OCI-LY7 (cell line): ENCODE measurements at regions not wholly inside any gene's neighbourhood (a gene's known extent, or its start where the extent isn't known, plus 50 kb on each side); places are given as distances from the start of the nearest gene placed in this dataset.

Source experiments
- BruUV-seq: library from RNA; stranded (reverse); fragments of 400-500 nt; replicated peaks from 2 replicates; lab custom pipeline; 2021; lab: Mats Ljungman, UMichigan
- CTCF ChIA-PET: fragments of 300-600 bp; sonication (Branson Sonifier 250); formaldehyde crosslinking; loops from one replicate; lab custom pipeline; 2022; ENCODE audit warnings: antibody characterized with exemption; ENCODE audit not compliant: unreplicated experiment; lab: Charles Lee
- POLR2A ChIA-PET: fragments of 300-600 bp; sonication (Branson Sonifier 250); formaldehyde crosslinking; loops from one replicate; lab custom pipeline; 2022; ENCODE audit warnings: antibody characterized with exemption; lab: Charles Lee
- DNase-seq: peaks from one replicate; pipeline ENCODE4 v3.0.0-alpha.2; 2015; ENCODE audit warnings: low spot score
- H2AFZ ChIP-seq: fragments of 200-600 bp; sonication (generic), shearing (Covaris generic); 2 replicates; pipeline ENCODE4 v1.6.1; 2014; ENCODE audit warnings: mild to moderate bottlenecking, antibody characterized with exemption, low read length, moderate library complexity
- H3K27ac ChIP-seq: fragments of 200-600 bp; sonication (generic); 2 replicates; pipeline ENCODE4 v1.5.1; 2014; ENCODE audit warnings: mixed run types, low read depth, mild to moderate bottlenecking, moderate library complexity, low read length, inconsistent platforms; ENCODE audit not compliant: poor library complexity, severe bottlenecking
- H3K36me3 ChIP-seq: fragments of 200-600 bp; sonication (generic); 2 replicates; pipeline ENCODE4 v1.6.1; 2014; ENCODE audit warnings: mild to moderate bottlenecking, antibody characterized with exemption, low read length, moderate library complexity, mixed read lengths; ENCODE audit not compliant: insufficient read depth
- H3K4me1 ChIP-seq: fragments of 200-600 bp; sonication (generic); 2 replicates; pipeline ENCODE4 v1.5.1; 2014; ENCODE audit warnings: mild to moderate bottlenecking, low read length; ENCODE audit not compliant: insufficient read depth, poor library complexity, severe bottlenecking
- H3K4me2 ChIP-seq: fragments of 200-600 bp; sonication (generic); 2 replicates; pipeline ENCODE4 v1.6.1; 2014; ENCODE audit warnings: mild to moderate bottlenecking, low read length
- H3K4me3 ChIP-seq: fragments of 200-600 bp; sonication (generic); 2 replicates; pipeline ENCODE4 v1.5.1; 2014; ENCODE audit warnings: mild to moderate bottlenecking, low read depth, low read length; ENCODE audit not compliant: poor library complexity, severe bottlenecking
- H3K79me2 ChIP-seq: fragments of 200-600 bp; sonication (generic); 2 replicates; pipeline ENCODE4 v1.6.1; 2016; ENCODE audit warnings: low read depth, mild to moderate bottlenecking, low read length, moderate library complexity, mixed read lengths; ENCODE audit not compliant: insufficient read depth
- H3K9me2 ChIP-seq: fragments of 200-600 bp; sonication (generic); 2 replicates; pipeline ENCODE4 v1.6.1; 2016; ENCODE audit warnings: mild to moderate bottlenecking, low read length, mixed read lengths; ENCODE audit not compliant: insufficient read depth
- H3K9me3 ChIP-seq: fragments of 200-600 bp; sonication (generic); 2 replicates; pipeline ENCODE4 v1.6.1; 2014; ENCODE audit warnings: mild to moderate bottlenecking, mixed run types, low read length, mixed read lengths
- H4K20me1 ChIP-seq: fragments of 200-600 bp; sonication (generic); 2 replicates; pipeline ENCODE4 v1.6.1; 2014; ENCODE audit warnings: mild to moderate bottlenecking, antibody characterized with exemption, low read length, moderate library complexity, mixed read lengths; ENCODE audit not compliant: insufficient read depth
- CTCF ChIP-seq: fragments of 200-600 bp; sonication (generic); conservative IDR thresholded peaks from 2 replicates; pipeline ENCODE4 v1.5.1; 2014; ENCODE audit warnings: mild to moderate bottlenecking, antibody characterized with exemption, low read length, moderate library complexity, mixed read lengths
- EZH2phosphoT487 ChIP-seq: fragments of 200-600 bp; sonication (generic); IDR thresholded peaks from 2 replicates; pipeline ENCODE4 v1.6.1; 2018; ENCODE audit warnings: low read depth, borderline replicate concordance, mild to moderate bottlenecking, mixed run types, antibody characterized with exemption, low read length, moderate library complexity, mixed read lengths
- intact Hi-C: fragments of 100-400 bp; cut with micrococcal nuclease; formaldehyde crosslinking; loops from one replicate; pipeline ENCODE4 v1.10.0; 2022; ENCODE audit not compliant: unreplicated experiment

- POLR2A ChIA-PET: no interaction called here
- no TSS peak for BruUV-seq
Observed at GRCh38 chr4:138592796-138593195, 350.6 kb upstream of the SLC7A11 start.

GRCh38 chr4:138591808-138592207 lies 349.7 kb upstream of the SLC7A11 start:
- CTCF ChIA-PET: no interaction called here

More at GRCh38 chr4:138592796-138593195, 350.6 kb upstream of the SLC7A11 start:
- Histone ChIP-seq H3K4me2 (no peak overlapping the region), H3K9me2 (no peaks in the 10 kb centered on the region), H3K9me3 (no peaks in the 10 kb centered on the region), H4K20me1 (no peaks in the 10 kb centered on the region), H3K36me3 (no peaks in the 10 kb centered on the region), H3K27ac (no peak overlapping the region), H3K79me2 (no peaks in the 10 kb centered on the region), H2AFZ (no peak overlapping the region), H3K4me1 (no peaks in the 10 kb centered on the region), H3K4me3 (no peak overlapping the region)
- no peak for TF ChIP-seq CTCF
- TF ChIP-seq EZH2phosphoT487: no peak
- CTCF ChIA-PET: no interaction called here
- intact Hi-C loops: no loop called here
- DNase-seq: no peak

More at GRCh38 chr4:138591808-138592207, 349.7 kb upstream of the SLC7A11 start:
- H3K36me3 ChIP-seq: no peaks in the 10 kb centered on the region
- no peaks in the 10 kb centered on the region for H3K79me2 ChIP-seq
- BruUV-seq: no TSS peak
- no peak for DNase-seq
- intact Hi-C loops: no loop called here
- POLR2A ChIA-PET: no interaction called here
- no peaks in the 10 kb centered on the region for H3K9me2 ChIP-seq
- no peak for TF ChIP-seq CTCF
- no peak for TF ChIP-seq EZH2phosphoT487
- H3K4me2 ChIP-seq: no peak overlapping the region
- H3K27ac ChIP-seq: no peak overlapping the region
- H3K9me3 ChIP-seq: no peaks in the 10 kb centered on the region
- H2AFZ ChIP-seq: no peak overlapping the region
- H4K20me1 ChIP-seq: no peaks in the 10 kb centered on the region
- no peaks in the 10 kb centered on the region for H3K4me1 ChIP-seq
- H3K4me3 ChIP-seq: no peak overlapping the region
